Right lobe of liver (tissue), 6 donors: ENCODE measurements at regions not wholly inside any gene's neighbourhood (a gene's known extent, or its start where the extent isn't known, plus 50 kb on each side); places are given as distances from the start of the nearest gene placed in this dataset.

Source experiments
- ATAC-seq, 4 donors: fragments of 200-7000 bp; cut with Tn5 transposase; one replicate each; pipeline ENCODE4 v1.9.1; 2020; ENCODE audit warnings: mild to moderate bottlenecking in 4 of 4, moderate library complexity in 4 of 4
- DNase-seq, 3 donors: peaks; one replicate each; pipeline ENCODE4 v3.0.0-alpha.2; 2020
- H3K27ac ChIP-seq, 3 donors: fragments of 200-600 bp; one replicate each; pipeline ENCODE4 v1.8.0; 2022
- H3K27me3 ChIP-seq, 2 donors: fragments of 200-600 bp; one replicate each; pipeline ENCODE4 v1.8.0; 2022
- H3K36me3 ChIP-seq, 4 donors: fragments of 200-600 bp; sonication (generic) in 1 of 4; one replicate each; pipeline versions ENCODE4 v1.5.1 to v1.8.0; 2017 to 2022; ENCODE audit warnings: control low read depth in 1 of 4
- H3K4me1 ChIP-seq, 4 donors: fragments of 200-600 bp; sonication (generic) in 1 of 4; one replicate each; pipeline versions ENCODE4 v1.5.1 to v1.8.0; 2017 to 2022; ENCODE audit warnings: control low read depth in 1 of 4
- H3K4me3 ChIP-seq, 3 donors: fragments of 200-600 bp; one replicate each; pipeline ENCODE4 v1.8.0; 2022
- H3K9me3 ChIP-seq, 4 donors: fragments of 200-600 bp; sonication (generic) in 1 of 4; one replicate each; pipeline versions ENCODE4 v1.5.1 to v1.8.0; 2017 to 2022; ENCODE audit warnings: control low read depth in 1 of 4
- POLR2A ChIP-seq: fragments of 450-650 bp; IDR thresholded peaks from one replicate; pipeline ENCODE4 v1.6.1; 2017; ENCODE audit warnings: antibody characterized with exemption, mild to moderate bottlenecking
- WGBS: methylation state at CpG from one replicate; pipeline ENCODE4 v1.1.6; 2018; ENCODE audit warnings: low coverage, low lambda C conversion rate; ENCODE audit not compliant: insufficient coverage; ENCODE audit errors: missing lambda C conversion rate; 5-methylcytosine and 5-hydroxymethylcytosine counted together
- intact Hi-C, 2 donors: fragments of 100-400 bp; cut with DNase I; formaldehyde crosslinking; loops; one replicate each; pipeline versions ENCODE4 v1.11.2 to v1.14.1; 2022
- TF ChIP-seq, protein P1 (sequence below), 4 donors: fragments of 200-600 bp in 3 of 4; fragments of 450-650 bp in 1 of 4; IDR thresholded peaks; one replicate each; pipeline versions ENCODE4 v1.5.1 to v1.8.0; 2016 to 2022; ENCODE audit warnings: antibody characterized with exemption in 4 of 4, mild to moderate bottlenecking in 2 of 4
- donor health status: DM: no; HTN: yes; CAD: no.
- donor health status: DM: no; HTN: no; CAD: no.
- donor health status: DM: no; HTN: no; CAD: no.
- donor health status: DM: no; HTN: yes; CAD: no.
- donor health status: DM: no; HTN: yes; CAD: no.

DNA sequence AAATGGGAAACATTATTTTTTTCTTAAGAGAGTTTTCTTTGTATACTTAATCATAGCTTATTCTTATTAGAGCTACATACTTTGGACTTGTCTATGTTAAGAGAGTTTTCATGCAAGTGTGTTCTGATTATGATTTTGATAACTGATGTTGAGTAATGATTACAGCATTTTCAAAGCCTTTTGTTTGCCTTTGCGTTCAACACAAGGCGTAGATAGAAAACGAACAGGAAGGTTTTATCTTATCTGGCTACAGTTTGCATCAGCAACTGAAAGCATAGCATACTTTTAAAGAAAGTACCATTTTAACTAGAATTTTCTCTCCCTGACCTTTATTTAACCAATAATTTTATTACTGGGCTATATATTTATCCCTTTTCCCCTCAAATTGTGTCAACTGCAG is 51.6 kb upstream of the PDLIM5 start:
- WGBS, result 45% methylated on average over 3 of the region's 3 CpGs
- TF ChIP-seq, protein P1, sequence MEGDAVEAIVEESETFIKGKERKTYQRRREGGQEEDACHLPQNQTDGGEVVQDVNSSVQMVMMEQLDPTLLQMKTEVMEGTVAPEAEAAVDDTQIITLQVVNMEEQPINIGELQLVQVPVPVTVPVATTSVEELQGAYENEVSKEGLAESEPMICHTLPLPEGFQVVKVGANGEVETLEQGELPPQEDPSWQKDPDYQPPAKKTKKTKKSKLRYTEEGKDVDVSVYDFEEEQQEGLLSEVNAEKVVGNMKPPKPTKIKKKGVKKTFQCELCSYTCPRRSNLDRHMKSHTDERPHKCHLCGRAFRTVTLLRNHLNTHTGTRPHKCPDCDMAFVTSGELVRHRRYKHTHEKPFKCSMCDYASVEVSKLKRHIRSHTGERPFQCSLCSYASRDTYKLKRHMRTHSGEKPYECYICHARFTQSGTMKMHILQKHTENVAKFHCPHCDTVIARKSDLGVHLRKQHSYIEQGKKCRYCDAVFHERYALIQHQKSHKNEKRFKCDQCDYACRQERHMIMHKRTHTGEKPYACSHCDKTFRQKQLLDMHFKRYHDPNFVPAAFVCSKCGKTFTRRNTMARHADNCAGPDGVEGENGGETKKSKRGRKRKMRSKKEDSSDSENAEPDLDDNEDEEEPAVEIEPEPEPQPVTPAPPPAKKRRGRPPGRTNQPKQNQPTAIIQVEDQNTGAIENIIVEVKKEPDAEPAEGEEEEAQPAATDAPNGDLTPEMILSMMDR (IDR thresholded peaks at IDR 0.05), result no peak
- no peak for TF ChIP-seq POLR2A
- no peak overlapping the region for H3K27ac ChIP-seq
- no peaks in the 10 kb centered on the region for H3K36me3 ChIP-seq
- intact Hi-C loops, result loop anchor here (10.0 kb wide), 1 partner anchor 195 kb away; no protein-coding TSS in a partner anchor
- no peak overlapping the region for H3K4me3 ChIP-seq
- no peaks in the 10 kb centered on the region for H3K9me3 ChIP-seq
- H3K4me1 ChIP-seq, result no peaks in the 10 kb centered on the region
- DNase-seq (no peak), ATAC-seq (no peak)
- no peaks in the 10 kb centered on the region for H3K27me3 ChIP-seq
